ENCODE measurements at regions not wholly inside any gene's neighbourhood (a gene's known extent, or its start where the extent isn't known, plus 50 kb on each side); places are given as distances from the start of the nearest gene placed in this dataset.

- DNase-seq (ENCODE audit: low read depth) = no peak
- no peak for TF ChIP-seq CTCF (IDR thresholded peaks at IDR 0.05; ENCODE audit: control insufficient read depth, extremely low read depth, insufficient read depth)
Observed at GRCh38 chr1:233445737-233446136, 118.2 kb downstream of the MAP3K21 start.

GRCh38 chr1:233446935-233447334, 119.4 kb downstream of the MAP3K21 start:
- DNase-seq (ENCODE audit: low read depth) = no peak
- no peak for TF ChIP-seq CTCF (IDR thresholded peaks at IDR 0.05; ENCODE audit: control insufficient read depth, extremely low read depth, insufficient read depth)
- no peak overlapping the region for H3K4me3 ChIP-seq (ENCODE audit: low read depth, low read length)

More at GRCh38 chr1:233445737-233446136, 118.2 kb downstream of the MAP3K21 start:
- H3K4me3 ChIP-seq (ENCODE audit: low read depth, low read length) = no peak overlapping the region

- no peak for TF ChIP-seq CTCF (IDR thresholded peaks at IDR 0.05; ENCODE audit: control insufficient read depth, extremely low read depth, insufficient read depth)
- no peak overlapping the region for H3K4me3 ChIP-seq (ENCODE audit: low read depth, low read length)
- no peak for DNase-seq (ENCODE audit: low read depth)
Observed at GRCh38 chr1:233448109-233448689, 120.7 kb downstream of the MAP3K21 start.

GRCh38 chr1:233452724-233453123, 125.2 kb downstream of the MAP3K21 start:
- no peak overlapping the region for H3K4me3 ChIP-seq (ENCODE audit: low read depth, low read length)
- no peak for DNase-seq (ENCODE audit: low read depth)

GRCh38 chr1:233453433-233454200, 126.1 kb downstream of the MAP3K21 start:
- no peak overlapping the region for H3K4me3 ChIP-seq (ENCODE audit: low read depth, low read length)
- TF ChIP-seq CTCF (IDR thresholded peaks at IDR 0.05; ENCODE audit: control insufficient read depth, extremely low read depth, insufficient read depth) = no peak

More at GRCh38 chr1:233452724-233453123, 125.2 kb downstream of the MAP3K21 start:
- no peak for TF ChIP-seq CTCF (IDR thresholded peaks at IDR 0.05; ENCODE audit: control insufficient read depth, extremely low read depth, insufficient read depth)

GRCh38 chr1:233459470-233459945, 132.0 kb downstream of the MAP3K21 start:
- no peak for TF ChIP-seq CTCF (IDR thresholded peaks at IDR 0.05; ENCODE audit: control insufficient read depth, extremely low read depth, insufficient read depth)
- no peak for DNase-seq (ENCODE audit: low read depth)
- no peak overlapping the region for H3K4me3 ChIP-seq (ENCODE audit: low read depth, low read length)

More at GRCh38 chr1:233453433-233454200, 126.1 kb downstream of the MAP3K21 start:
- DNase-seq (ENCODE audit: low read depth) = no peak
